ENCODE measurements at regions not wholly inside any gene's neighbourhood (a gene's known extent, or its start where the extent isn't known, plus 50 kb on each side); places are given as distances from the start of the nearest gene placed in this dataset.

- no peak for DNase-seq
Measured at GRCh38 chr9:113741886-113742854, 133.9 kb upstream of the ZNF618 start.

GRCh38 chr9:113742878-113743277, 133.2 kb upstream of the ZNF618 start:
- no peak for DNase-seq

DNA sequence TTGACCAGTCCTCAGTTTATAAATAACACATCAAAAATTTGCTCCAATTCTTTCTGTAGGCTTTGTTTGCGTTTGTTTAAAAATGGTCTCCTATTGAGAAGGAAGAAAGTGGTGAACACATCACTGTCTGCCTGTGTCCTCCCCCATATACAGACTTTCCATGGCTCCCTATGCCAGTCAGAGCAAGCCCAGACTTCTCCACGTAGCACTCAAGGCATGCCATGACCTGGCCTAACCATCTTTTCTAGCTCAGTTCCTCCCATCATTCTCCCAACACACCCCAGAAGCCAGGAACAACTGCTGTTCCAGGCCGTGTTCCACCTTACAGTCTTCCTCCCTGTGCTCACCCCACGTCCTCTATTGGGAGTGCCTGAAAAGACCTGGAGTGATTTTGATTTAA, 129.6 kb upstream of the ZNF618 start:
- no peak for DNase-seq

DNA sequence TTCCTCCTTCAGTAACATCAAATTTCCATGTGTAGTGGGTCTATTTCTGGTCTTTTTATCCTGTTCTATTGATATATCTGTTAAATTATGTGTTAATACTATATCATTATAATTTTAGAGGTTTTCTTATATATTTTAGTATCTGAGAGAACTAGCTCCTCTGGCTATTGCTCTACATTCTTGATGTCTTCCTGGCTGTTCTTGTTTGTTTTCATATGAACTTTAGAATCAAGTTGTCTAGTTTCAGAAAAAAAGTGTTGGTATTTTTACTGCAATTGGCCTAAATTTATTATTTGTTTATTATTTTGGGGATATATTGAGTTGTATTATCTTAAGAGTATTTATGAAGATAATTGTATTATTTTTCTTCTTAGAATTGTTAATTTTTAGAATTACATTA, 128.0 kb upstream of the ZNF618 start:
- no peak for DNase-seq

DNA sequence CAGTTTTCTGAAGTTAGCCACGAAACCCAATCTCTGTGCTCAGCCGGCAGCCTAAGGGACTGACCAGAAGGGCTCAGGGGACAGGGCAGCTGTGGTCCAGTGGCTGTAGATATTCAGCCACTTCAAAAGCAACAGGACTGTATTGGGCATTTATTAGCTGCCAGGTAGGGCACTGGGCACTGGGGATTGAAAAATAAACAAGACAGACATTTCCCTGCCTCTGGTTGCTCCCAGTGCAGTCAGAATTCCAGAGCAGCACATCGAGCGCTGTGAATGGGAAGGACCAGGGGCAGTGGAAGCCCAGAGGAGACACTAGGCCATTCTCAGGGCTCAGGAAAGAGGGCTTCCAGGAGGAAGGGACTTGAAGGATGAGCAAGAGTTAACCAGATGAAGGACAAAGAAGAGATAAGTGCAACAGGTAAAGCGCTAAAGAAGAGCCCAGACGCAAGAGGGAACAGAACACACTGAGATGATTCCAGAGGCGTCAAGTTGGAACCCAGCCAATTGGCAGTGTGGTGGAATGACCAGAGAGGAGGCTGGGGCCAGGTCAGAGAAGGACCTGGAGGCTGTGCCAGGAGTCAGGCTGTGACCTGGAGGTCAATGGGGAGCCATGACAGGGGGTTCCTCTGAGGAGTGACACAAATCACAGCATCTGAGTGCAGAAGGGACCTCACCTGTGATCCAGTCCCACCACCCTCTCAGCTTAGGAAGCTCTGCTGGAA, 122.5 kb upstream of the ZNF618 start:
- DNase-seq: no peak

- DNase-seq: no peak
Measured at GRCh38 chr9:113754739-113755138, 121.4 kb upstream of the ZNF618 start.

DNA sequence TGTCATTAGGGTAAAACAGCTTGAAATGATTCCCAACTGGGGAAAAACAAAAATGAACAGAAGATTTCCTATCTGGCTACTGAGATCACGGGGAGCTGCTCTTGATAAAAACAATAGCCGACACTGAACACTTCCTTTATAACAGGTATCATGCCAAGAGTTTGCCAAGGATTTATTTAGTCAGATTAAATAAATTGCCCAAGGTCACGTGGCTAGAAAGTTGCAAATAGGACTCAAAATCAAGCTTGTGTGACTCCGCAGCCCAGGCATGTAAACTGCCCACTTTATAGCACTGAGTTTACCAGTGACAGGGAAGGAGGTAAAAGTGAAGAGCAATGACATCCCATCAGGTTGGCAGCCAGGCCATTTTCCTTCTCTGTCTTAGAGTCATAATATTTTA, 120.7 kb upstream of the ZNF618 start:
- DNase-seq: no peak

GRCh38 chr9:113756476-113757192, 119.5 kb upstream of the ZNF618 start:
- DNase-seq: no peak

- DNase-seq: no peak
Measured at GRCh38 chr9:113763429-113763828, 112.7 kb upstream of the ZNF618 start.

DNA sequence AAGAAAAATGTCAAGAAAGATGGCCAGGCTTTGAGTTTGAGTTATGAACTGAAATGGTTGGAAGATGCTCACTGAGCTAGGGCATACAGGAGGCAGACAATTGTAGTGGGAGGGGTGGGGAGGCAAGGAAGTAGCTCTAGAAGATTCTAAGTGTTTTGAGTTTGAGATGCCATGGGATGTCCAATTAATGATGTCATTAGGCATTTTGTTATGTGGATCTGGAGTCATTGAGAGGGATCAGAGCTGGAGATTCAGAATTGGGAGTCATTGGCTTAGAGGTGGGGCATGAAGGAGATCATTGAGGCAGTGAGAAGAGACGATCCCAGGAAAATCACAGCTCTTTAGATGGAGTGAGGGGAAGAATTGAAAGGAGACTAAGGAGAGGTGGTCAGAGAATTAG, 111.5 kb upstream of the ZNF618 start:
- no peak for DNase-seq

GRCh38 chr9:113769412-113769811, 106.7 kb upstream of the ZNF618 start:
- DNase-seq: no peak

DNA sequence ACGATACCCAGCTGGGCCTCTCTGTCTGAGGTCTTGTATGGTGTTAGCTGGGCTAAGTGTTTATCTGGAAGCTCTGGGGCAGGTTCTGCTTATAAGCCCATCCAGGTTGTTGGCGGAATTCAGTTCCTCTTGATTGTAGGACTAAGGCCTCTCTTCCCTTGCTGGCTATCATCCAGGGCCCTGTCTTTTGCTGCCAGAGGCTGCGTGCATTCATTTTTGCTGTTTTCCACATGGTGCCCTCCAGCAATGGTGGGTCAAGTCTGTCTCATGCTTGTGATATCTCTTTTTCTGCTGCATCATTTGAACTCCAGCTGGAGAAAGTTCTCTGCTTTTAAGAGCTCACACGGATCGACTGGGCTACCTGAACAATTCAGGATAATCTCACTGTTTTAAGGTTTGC, 105.7 kb upstream of the ZNF618 start:
- no peak for DNase-seq

- no peak for DNase-seq
Measured at GRCh38 chr9:113771199-113771598, 104.9 kb upstream of the ZNF618 start.

GRCh38 chr9:113772121-113772810, 103.8 kb upstream of the ZNF618 start:
- no peak for DNase-seq

DNA sequence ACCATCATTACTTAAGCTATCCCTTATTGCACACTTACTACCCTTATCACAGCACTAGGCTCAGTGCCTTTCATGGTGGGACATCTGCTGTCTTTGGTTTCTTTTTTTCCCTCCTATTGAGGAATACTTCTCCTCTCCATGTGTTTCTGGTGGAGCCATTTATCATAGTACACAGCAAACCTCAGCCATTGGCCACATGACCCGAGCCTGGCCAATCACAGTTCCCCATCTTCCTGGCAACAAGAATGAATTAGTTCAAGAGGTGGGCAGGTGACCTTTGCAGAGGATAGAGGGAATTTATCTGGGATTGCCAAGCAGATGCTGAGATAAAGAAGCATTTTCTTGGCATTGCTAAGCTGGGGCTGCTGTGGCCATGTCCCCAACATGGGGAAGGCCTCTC, 101.1 kb upstream of the ZNF618 start:
- no peak for DNase-seq

GRCh38 chr9:113775749-113776148, 100.4 kb upstream of the ZNF618 start:
- DNase-seq: no peak

GRCh38 chr9:113776194-113776593, 99.9 kb upstream of the ZNF618 start:
- no peak for DNase-seq

DNA sequence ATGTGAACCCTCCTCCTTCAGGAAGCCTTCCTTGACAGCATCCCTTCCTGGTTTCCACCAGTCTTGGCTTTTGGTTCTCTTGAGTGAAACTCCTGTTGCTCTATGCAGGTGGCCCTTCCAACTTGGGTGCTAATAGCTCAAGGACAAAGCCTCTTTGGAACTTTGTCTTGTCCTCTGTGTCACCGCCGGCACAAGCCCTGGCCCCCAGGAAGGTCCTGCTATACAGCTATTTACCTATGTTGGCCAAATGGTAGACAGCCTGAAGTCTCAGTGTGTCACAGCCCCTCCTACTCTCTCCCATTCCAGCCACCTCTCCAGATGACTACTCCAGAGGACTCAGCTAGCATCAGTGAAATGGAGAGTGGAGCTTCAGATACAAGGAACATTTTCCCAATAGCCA, 94.7 kb upstream of the ZNF618 start:
- DNase-seq: no peak

DNA sequence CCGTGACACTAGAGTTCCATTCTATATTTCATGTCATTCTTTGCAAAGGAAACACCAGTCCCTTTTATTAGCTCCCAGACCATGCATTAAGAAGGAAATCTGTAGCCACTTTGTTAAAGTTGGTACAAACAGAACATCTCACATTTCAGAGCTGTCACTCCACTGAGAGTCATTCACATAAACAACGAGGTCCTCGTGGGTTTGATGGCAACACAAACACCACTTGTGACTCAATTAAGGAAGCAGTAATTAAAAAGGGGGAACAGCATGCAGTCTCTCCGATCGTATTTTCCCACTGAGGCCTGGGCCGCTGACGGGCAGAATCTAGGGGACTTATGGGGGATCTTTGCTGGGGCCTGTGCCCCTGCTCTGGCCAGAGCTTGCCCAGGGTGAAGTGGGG, 94.2 kb upstream of the ZNF618 start:
- DNase-seq: no peak

DNA sequence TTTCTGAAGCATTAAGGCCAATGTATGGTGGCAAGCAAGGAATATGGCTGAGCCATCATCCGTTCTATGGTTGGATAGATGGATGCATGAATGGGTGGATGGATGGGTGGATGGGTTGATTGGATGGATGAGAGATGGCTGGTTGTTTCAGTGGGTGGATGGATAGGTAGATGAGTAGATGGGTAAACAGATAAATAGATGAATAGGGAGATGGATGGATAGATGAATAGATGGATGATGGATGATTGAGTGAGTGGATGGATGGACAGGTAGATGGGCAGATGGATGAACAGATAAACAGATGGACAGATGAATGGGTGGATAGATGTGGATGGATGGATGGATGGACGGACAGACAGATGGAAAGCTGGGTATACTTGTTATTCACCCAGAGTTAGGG, 92.6 kb upstream of the ZNF618 start:
- DNase-seq: no peak

GRCh38 chr9:113785334-113785733, 90.8 kb upstream of the ZNF618 start:
- no peak for DNase-seq

DNA sequence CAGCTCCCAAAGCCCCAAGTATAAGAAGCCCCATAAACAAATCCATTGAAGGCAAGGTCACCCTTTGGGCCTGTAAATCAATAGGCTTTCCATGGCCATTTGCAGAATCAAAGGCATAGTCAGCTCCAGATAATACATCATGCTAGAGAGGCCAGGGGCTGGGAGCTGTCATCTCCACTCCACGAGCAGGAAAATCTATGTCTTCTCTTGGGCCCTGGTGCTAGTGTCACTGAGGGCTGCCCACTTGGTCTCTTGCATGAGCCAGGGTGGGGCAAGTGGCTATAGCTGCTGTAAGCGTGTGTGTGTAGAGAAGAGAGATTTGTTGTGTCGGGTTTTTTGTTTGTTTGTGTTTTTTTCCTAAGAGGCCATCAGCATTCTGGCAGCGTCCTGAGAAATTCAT, 90.0 kb upstream of the ZNF618 start:
- DNase-seq: no peak

DNA sequence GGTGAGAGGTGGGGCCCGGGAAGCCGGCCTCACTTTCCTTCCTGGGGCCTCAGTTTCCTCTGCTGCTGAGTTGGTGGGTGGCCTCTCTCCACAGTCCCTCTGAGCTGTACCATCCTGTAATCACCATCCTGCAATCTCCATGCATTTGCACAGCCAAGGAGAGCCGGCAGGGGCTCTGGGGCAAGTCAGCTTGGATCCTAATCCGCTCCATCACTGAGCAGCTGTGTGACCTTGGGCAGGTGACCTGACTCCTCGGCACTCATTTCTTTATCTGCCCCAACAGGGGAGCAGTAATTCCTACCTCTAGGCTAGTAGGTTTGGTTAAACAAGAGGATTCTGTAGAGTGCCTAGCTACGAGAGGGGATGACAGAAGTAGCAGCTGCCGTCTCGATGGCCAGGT, 88.2 kb upstream of the ZNF618 start:
- no peak for DNase-seq

All from NCI-H1092 (cell line).